ENCODE measurements at regions not wholly inside any gene's neighbourhood (a gene's known extent, or its start where the extent isn't known, plus 50 kb on each side); places are given as distances from the start of the nearest gene placed in this dataset.

DNA sequence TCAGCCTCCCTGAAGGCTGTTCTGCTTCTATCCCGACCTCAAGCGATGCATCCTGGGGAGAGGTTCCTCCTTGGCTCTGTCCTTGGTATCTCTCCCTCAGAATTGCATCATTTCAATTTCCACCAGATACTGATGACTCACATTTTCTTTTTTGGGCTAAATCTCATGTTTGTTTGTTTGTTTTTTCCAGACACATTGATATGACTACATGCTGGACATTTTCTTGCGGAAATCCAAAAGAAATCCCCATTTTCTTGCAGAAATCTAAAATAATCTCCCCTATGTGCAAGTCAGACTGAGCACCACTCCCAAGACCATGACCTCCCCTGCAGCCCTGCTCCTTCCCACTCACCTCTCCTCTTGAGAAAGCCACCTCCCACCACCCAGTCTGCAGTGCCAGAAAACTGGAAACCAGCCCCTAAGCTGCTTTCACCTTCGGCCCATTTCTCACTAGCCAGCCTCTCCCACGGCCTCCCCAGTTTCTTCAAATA is 260.2 kb upstream of the PRKCQ start (continued):
- TF ChIP-seq, protein P1, sequence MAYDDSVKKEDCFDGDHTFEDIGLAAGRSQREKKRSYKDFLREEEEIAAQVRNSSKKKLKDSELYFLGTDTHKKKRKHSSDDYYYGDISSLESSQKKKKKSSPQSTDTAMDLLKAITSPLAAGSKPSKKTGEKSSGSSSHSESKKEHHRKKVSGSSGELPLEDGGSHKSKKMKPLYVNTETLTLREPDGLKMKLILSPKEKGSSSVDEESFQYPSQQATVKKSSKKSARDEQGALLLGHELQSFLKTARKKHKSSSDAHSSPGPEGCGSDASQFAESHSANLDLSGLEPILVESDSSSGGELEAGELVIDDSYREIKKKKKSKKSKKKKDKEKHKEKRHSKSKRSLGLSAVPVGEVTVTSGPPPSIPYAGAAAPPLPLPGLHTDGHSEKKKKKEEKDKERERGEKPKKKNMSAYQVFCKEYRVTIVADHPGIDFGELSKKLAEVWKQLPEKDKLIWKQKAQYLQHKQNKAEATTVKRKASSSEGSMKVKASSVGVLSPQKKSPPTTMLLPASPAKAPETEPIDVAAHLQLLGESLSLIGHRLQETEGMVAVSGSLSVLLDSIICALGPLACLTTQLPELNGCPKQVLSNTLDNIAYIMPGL (CRISPR knock-in tag; IDR thresholded peaks at IDR 0.05) = no peak
- TF ChIP-seq POU5F1 (IDR thresholded peaks at IDR 0.05; ENCODE audit: borderline replicate concordance, low read depth, low read length, partially characterized antibody) = no peak
- peak; percentile 67 for TF ChIP-seq CEBPG (CRISPR knock-in tag; IDR thresholded peaks at IDR 0.05)
- peak; percentile 16 to 90; a peak in 2 of 4 replicates for TF ChIP-seq CEBPG (tag; conservative IDR thresholded peaks at IDR 0.05 in 1 of 2, IDR thresholded peaks at IDR 0.05 in 1 of 2)
- peak; percentile 40; the same call in 1 of the 2 replicates for TF ChIP-seq EHMT2 (IDR thresholded peaks at IDR 0.05)
- TF ChIP-seq, protein P2, sequence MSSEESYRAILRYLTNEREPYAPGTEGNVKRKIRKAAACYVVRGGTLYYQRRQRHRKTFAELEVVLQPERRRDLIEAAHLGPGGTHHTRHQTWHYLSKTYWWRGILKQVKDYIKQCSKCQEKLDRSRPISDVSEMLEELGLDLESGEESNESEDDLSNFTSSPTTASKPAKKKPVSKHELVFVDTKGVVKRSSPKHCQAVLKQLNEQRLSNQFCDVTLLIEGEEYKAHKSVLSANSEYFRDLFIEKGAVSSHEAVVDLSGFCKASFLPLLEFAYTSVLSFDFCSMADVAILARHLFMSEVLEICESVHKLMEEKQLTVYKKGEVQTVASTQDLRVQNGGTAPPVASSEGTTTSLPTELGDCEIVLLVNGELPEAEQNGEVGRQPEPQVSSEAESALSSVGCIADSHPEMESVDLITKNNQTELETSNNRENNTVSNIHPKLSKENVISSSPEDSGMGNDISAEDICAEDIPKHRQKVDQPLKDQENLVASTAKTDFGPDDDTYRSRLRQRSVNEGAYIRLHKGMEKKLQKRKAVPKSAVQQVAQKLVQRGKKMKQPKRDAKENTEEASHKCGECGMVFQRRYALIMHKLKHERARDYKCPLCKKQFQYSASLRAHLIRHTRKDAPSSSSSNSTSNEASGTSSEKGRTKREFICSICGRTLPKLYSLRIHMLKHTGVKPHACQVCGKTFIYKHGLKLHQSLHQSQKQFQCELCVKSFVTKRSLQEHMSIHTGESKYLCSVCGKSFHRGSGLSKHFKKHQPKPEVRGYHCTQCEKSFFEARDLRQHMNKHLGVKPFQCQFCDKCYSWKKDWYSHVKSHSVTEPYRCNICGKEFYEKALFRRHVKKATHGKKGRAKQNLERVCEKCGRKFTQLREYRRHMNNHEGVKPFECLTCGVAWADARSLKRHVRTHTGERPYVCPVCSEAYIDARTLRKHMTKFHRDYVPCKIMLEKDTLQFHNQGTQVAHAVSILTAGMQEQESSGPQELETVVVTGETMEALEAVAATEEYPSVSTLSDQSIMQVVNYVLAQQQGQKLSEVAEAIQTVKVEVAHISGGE (CRISPR knock-in tag; IDR thresholded peaks at IDR 0.05) = no peak
- TF ChIP-seq, protein P3, sequence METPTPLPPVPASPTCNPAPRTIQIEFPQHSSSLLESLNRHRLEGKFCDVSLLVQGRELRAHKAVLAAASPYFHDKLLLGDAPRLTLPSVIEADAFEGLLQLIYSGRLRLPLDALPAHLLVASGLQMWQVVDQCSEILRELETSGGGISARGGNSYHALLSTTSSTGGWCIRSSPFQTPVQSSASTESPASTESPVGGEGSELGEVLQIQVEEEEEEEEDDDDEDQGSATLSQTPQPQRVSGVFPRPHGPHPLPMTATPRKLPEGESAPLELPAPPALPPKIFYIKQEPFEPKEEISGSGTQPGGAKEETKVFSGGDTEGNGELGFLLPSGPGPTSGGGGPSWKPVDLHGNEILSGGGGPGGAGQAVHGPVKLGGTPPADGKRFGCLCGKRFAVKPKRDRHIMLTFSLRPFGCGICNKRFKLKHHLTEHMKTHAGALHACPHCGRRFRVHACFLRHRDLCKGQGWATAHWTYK (CRISPR knock-in tag; IDR thresholded peaks at IDR 0.05) = no peak
- TF ChIP-seq TRIM24 (IDR thresholded peaks at IDR 0.05) = peak in 1 of 2 experiments; percentile 28; a peak in 1 of 4 replicates
- TF ChIP-seq GTF2F1 (IDR thresholded peaks at IDR 0.05; ENCODE audit: low read depth, low read length) = no peak
- TF ChIP-seq RCOR1 (IDR thresholded peaks at IDR 0.05; ENCODE audit: borderline replicate concordance in 1 of 2, low read depth in 2 of 2, low read length in 2 of 2) = no peak
- no peak for TF ChIP-seq MTA3 (IDR thresholded peaks at IDR 0.05; ENCODE audit: borderline replicate concordance)
- TF ChIP-seq, protein P4, sequence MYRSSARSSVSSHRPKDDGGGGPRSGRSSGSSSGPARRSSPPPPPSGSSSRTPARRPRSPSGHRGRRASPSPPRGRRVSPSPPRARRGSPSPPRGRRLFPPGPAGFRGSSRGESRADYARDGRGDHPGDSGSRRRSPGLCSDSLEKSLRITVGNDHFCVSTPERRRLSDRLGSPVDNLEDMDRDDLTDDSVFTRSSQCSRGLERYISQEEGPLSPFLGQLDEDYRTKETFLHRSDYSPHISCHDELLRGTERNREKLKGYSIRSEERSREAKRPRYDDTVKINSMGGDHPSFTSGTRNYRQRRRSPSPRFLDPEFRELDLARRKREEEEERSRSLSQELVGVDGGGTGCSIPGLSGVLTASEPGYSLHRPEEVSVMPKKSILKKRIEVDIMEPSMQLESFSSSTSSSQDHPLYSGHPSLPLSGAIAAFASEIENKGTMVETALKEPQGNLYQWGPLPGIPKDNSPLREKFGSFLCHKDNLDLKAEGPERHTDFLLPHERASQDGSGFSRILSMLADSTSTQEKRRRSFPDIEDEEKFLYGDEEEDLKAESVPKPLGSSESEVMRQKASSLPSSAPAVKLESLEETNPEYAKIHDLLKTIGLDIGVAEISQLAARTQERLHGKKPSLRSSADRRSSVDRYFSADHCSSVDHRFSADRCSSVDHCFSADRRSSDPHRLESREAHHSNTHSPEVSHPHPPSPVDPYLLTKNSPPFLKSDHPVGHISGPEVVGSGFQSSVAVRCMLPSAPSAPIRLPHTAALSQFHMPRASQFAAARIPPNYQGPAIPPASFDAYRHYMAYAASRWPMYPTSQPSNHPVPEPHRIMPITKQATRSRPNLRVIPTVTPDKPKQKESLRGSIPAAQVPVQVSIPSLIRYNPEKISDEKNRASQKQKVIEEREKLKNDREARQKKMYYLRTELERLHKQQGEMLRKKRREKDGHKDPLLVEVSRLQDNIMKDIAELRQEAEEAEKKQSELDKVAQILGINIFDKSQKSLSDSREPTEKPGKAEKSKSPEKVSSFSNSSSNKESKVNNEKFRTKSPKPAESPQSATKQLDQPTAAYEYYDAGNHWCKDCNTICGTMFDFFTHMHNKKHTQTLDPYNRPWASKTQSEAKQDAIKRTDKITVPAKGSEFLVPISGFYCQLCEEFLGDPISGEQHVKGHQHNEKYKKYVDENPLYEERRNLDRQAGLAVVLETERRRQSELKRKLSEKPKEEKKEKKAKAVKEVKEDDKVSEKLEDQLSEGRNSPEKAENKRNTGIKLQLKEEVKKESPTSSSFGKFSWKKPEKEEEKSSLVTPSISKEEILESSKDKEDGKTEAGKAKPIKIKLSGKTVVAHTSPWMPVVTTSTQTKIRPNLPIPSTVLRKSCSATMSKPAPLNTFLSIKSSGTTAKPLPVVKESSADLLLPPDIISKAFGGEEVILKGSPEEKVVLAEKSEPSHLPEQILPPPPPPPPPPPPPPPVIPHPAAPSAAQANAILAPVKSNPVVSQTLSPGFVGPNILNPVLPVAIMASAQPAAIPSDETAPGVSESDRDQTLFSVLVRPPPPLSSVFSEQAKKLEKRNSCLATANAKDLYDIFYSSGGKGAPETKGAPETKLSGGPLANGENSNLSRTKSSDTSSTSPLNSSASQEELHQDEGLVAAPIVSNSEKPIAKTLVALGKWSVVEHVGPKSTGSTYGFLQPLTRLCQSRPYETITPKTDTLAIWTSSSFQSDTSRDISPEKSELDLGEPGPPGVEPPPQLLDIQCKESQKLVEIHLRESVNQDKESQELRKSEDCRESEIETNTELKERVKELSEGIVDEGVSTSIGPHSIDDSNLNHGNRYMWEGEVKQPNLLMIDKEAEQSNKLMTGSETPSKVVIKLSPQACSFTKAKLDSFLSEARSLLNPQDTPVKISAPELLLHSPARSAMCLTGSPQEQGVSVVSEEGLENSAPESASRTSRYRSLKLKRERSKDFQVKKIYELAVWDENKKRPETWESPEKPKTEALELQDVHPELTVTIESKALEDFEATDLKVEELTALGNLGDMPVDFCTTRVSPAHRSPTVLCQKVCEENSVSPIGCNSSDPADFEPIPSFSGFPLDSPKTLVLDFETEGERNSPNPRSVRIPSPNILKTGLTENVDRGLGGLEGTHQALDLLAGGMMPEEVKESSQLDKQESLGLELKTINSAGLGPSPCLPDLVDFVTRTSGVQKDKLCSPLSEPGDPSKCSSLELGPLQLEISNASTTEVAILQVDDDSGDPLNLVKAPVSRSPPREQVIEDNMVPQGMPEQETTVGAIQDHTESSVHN (IDR thresholded peaks at IDR 0.05; ENCODE audit: borderline replicate concordance in 1 of 2, low read depth in 1 of 2) = no peak
